Liver (tissue), 8 donors: ENCODE measurements at regions not wholly inside any gene's neighbourhood (a gene's known extent, or its start where the extent isn't known, plus 50 kb on each side); places are given as distances from the start of the nearest gene placed in this dataset.

Source experiments
- DNase-seq: peaks from one replicate; pipeline ENCODE4 v3.0.0-alpha.2; 2017; ENCODE audit warnings: low spot score
- H3K27ac ChIP-seq, 2 donors: one replicate each; pipeline ENCODE4 v1.7.0; 2013; ENCODE audit warnings: inconsistent platforms in 2 of 2, low read length in 2 of 2, control low read depth in 1 of 2, low read depth in 1 of 2, mild to moderate bottlenecking in 1 of 2
- H3K27me3 ChIP-seq, 4 donors: one replicate each; pipeline versions ENCODE4 v1.6.1 to v1.7.0; 2013; ENCODE audit warnings: low read length in 3 of 4, inconsistent platforms in 1 of 4, mild to moderate bottlenecking in 1 of 4, moderate library complexity in 1 of 4; ENCODE audit not compliant: control insufficient read depth in 4 of 4, insufficient read depth in 4 of 4
- H3K36me3 ChIP-seq, 4 donors: one replicate each; pipeline versions ENCODE4 v1.6.1 to v1.7.0; 2013; ENCODE audit warnings: low read length in 3 of 4, mild to moderate bottlenecking in 3 of 4, low read depth in 1 of 4, moderate library complexity in 1 of 4; ENCODE audit not compliant: control insufficient read depth in 4 of 4, insufficient read depth in 3 of 4
- H3K4me1 ChIP-seq, 4 donors: one replicate each; pipeline versions ENCODE4 v1.6.1 to v1.7.0; 2013; ENCODE audit warnings: low read length in 3 of 4, mild to moderate bottlenecking in 3 of 4, moderate library complexity in 1 of 4; ENCODE audit not compliant: control insufficient read depth in 4 of 4, insufficient read depth in 4 of 4
- H3K4me3 ChIP-seq, 3 donors: one replicate each; pipeline versions ENCODE4 v1.6.1 to v1.7.0; 2013; ENCODE audit warnings: low read length in 3 of 3, control low read depth in 1 of 3, low read depth in 1 of 3, mild to moderate bottlenecking in 1 of 3
- H3K9ac ChIP-seq, 2 donors: one replicate each; pipeline ENCODE4 v1.7.0; 2013; ENCODE audit warnings: low read length in 2 of 2, mild to moderate bottlenecking in 2 of 2, moderate library complexity in 2 of 2, control low read depth in 1 of 2, low read depth in 1 of 2
- H3K9me3 ChIP-seq, 4 donors: one replicate each; pipeline versions ENCODE4 v1.6.1 to v1.7.0; 2013; ENCODE audit warnings: low read length in 3 of 4; ENCODE audit not compliant: control insufficient read depth in 4 of 4
- ATF3 ChIP-seq: IDR thresholded peaks from 2 replicates; pipeline ENCODE4 v1.6.1; 2016; ENCODE audit warnings: antibody characterized with exemption
- EGR1 ChIP-seq, 2 donors: IDR thresholded peaks; 2 replicates each; pipeline ENCODE4 v1.6.1; 2016 to 2018; ENCODE audit warnings: antibody characterized with exemption in 2 of 2, low read depth in 2 of 2
- FOXA1 ChIP-seq: IDR thresholded peaks from 2 replicates; pipeline ENCODE4 v1.6.1; 2016; ENCODE audit warnings: antibody characterized with exemption
- FOXA2 ChIP-seq: IDR thresholded peaks from 2 replicates; pipeline ENCODE4 v1.6.1; 2016; ENCODE audit warnings: antibody characterized with exemption
- GABPA ChIP-seq, 2 donors: IDR thresholded peaks in 1 of 2; conservative IDR thresholded peaks in 1 of 2; 2 replicates each; pipeline ENCODE4 v1.6.1; 2016; ENCODE audit warnings: antibody characterized with exemption in 2 of 2, mild to moderate bottlenecking in 1 of 2, moderate library complexity in 1 of 2
- HNF4A ChIP-seq, 2 donors: conservative IDR thresholded peaks; 2 replicates each; pipeline ENCODE4 v1.6.1; 2016; ENCODE audit warnings: antibody characterized with exemption in 2 of 2, mild to moderate bottlenecking in 2 of 2
- HNF4G ChIP-seq: IDR thresholded peaks from 2 replicates; pipeline ENCODE4 v1.6.1; 2016; ENCODE audit warnings: antibody characterized with exemption
- JUND ChIP-seq, 2 donors: IDR thresholded peaks; 2 replicates each; pipeline ENCODE4 v1.6.1; 2016; ENCODE audit warnings: antibody characterized with exemption in 2 of 2
- NR2F2 ChIP-seq: IDR thresholded peaks from 2 replicates; pipeline ENCODE4 v1.6.1; 2016; ENCODE audit warnings: antibody characterized with exemption
- RAD21 ChIP-seq, 2 donors: IDR thresholded peaks; 2 replicates each; pipeline ENCODE4 v1.6.1; 2016; ENCODE audit warnings: antibody characterized with exemption in 2 of 2, mild to moderate bottlenecking in 2 of 2
- REST ChIP-seq: IDR thresholded peaks from 2 replicates; pipeline ENCODE4 v1.6.1; 2016; ENCODE audit warnings: antibody characterized with exemption, mild to moderate bottlenecking
- RXRA ChIP-seq, 2 donors: IDR thresholded peaks; 2 replicates each; pipeline ENCODE4 v1.6.1; 2017 to 2018; ENCODE audit warnings: antibody characterized with exemption in 2 of 2, mild to moderate bottlenecking in 1 of 2
- SP1 ChIP-seq: IDR thresholded peaks from 2 replicates; pipeline ENCODE4 v1.6.1; 2018; ENCODE audit warnings: antibody characterized with exemption, mild to moderate bottlenecking
- TAF1 ChIP-seq: conservative IDR thresholded peaks from 2 replicates; pipeline ENCODE4 v1.6.1; 2016; ENCODE audit warnings: antibody characterized with exemption, mild to moderate bottlenecking
- YY1 ChIP-seq: IDR thresholded peaks from 2 replicates; pipeline ENCODE4 v1.6.1; 2016; ENCODE audit warnings: antibody characterized with exemption, mild to moderate bottlenecking
- ZBTB33 ChIP-seq: IDR thresholded peaks from 2 replicates; pipeline ENCODE4 v1.6.1; 2016; ENCODE audit warnings: antibody characterized with exemption
- WGBS: extraction: QIAGEN DNeasy Blood & Tissue Kit; methylation state at CpG from one replicate; pipeline ENCODE4 v1.1.7; 2013; 5-methylcytosine and 5-hydroxymethylcytosine counted together
- TF ChIP-seq, protein P1 (sequence below): fragments of 150-350 bp; IDR thresholded peaks from 2 replicates; pipeline ENCODE4 v1.5.1; 2017; ENCODE audit warnings: improper control_type of control experiment, low read depth, low read length; ENCODE audit not compliant: missing input control
- TF ChIP-seq, protein P2 (sequence below): IDR thresholded peaks from 2 replicates; pipeline ENCODE4 v1.6.1; 2016; ENCODE audit warnings: antibody characterized with exemption
- donor health status: healthy.
- donor health status: healthy.
- donor health status: healthy.
- donor health status: healthy.
- donor health status: healthy.

DNA sequence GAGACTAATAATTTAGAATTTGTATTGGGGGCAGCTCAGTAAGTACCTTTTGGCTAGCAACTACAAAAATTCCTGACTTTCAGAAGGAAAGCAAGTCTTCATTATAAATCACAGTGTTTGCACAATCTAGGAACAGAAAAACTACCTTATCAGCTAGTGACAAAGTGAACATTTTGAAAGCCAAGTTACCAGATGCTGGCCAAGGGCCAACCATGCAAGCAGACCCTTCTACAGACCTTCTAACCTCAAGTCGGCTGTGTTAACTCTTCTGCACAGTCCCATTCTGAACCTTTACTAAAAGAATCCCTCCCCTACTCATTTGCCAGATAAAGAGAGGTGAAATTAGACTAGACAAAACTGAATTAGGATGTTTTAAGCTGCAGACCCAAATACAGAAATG is 341.9 kb downstream of the COL12A1 start:
- TF ChIP-seq SP1: no peak
- no peak for TF ChIP-seq TAF1
- no peak for TF ChIP-seq HNF4G
- TF ChIP-seq REST: no peak
- TF ChIP-seq RXRA (IDR thresholded peaks at IDR 0.05): no peak
- TF ChIP-seq JUND (IDR thresholded peaks at IDR 0.05): no peak
- TF ChIP-seq NR2F2: no peak
- no peak for TF ChIP-seq FOXA2
- no peak for TF ChIP-seq HNF4A (conservative IDR thresholded peaks at IDR 0.05)
- TF ChIP-seq, protein P1, sequence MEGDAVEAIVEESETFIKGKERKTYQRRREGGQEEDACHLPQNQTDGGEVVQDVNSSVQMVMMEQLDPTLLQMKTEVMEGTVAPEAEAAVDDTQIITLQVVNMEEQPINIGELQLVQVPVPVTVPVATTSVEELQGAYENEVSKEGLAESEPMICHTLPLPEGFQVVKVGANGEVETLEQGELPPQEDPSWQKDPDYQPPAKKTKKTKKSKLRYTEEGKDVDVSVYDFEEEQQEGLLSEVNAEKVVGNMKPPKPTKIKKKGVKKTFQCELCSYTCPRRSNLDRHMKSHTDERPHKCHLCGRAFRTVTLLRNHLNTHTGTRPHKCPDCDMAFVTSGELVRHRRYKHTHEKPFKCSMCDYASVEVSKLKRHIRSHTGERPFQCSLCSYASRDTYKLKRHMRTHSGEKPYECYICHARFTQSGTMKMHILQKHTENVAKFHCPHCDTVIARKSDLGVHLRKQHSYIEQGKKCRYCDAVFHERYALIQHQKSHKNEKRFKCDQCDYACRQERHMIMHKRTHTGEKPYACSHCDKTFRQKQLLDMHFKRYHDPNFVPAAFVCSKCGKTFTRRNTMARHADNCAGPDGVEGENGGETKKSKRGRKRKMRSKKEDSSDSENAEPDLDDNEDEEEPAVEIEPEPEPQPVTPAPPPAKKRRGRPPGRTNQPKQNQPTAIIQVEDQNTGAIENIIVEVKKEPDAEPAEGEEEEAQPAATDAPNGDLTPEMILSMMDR: no peak
- TF ChIP-seq RAD21 (IDR thresholded peaks at IDR 0.05): no peak
- no peak for TF ChIP-seq FOXA1
- no peak for TF ChIP-seq EGR1 (IDR thresholded peaks at IDR 0.05; ENCODE audit: low read depth in 2 of 2)
- TF ChIP-seq, protein P2, sequence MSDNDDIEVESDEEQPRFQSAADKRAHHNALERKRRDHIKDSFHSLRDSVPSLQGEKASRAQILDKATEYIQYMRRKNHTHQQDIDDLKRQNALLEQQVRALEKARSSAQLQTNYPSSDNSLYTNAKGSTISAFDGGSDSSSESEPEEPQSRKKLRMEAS: no peak
- TF ChIP-seq YY1: no peak
- TF ChIP-seq ATF3: no peak
- TF ChIP-seq ZBTB33: no peak
- TF ChIP-seq GABPA (IDR thresholded peaks at IDR 0.05 in 1 of 2, conservative IDR thresholded peaks at IDR 0.05 in 1 of 2): no peak
- H3K27me3 ChIP-seq: no peaks in the 10 kb centered on the region
- H3K36me3 ChIP-seq: no peaks in the 10 kb centered on the region
- H3K9ac ChIP-seq: no peak overlapping the region
- H3K27ac ChIP-seq: no peak overlapping the region
- 63% methylated on average over 1 of the region's 1 CpG for WGBS
- no peaks in the 10 kb centered on the region for H3K9me3 ChIP-seq
- no peak overlapping the region for H3K4me3 ChIP-seq
- H3K4me1 ChIP-seq: no peaks in the 10 kb centered on the region
- no peak for DNase-seq

DNA sequence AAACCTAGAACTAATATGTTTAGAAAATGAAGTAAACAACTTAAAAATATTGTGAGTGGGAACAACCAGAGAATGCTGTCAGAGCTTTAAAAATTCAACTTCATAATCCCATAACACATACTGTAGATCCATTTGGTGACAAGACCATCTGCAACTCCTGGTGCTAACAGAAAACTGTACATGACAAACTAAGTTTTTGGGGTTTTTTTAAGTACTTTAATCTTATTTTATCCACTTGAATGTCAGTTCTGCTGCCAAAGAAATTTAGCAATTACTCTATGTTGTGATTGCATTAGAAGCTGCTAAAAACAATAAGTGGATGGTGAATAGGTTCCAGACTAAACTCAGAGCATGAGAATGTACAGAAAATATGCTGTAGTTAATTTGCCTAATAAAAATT is 345.4 kb downstream of the COL12A1 start:
- TF ChIP-seq, protein P1: no peak
- TF ChIP-seq EGR1 (IDR thresholded peaks at IDR 0.05; ENCODE audit: low read depth in 2 of 2) (no peak), HNF4A (conservative IDR thresholded peaks at IDR 0.05) (no peak), JUND (IDR thresholded peaks at IDR 0.05) (no peak)

More for the DNA sequence above, 345.4 kb downstream of the COL12A1 start:
- Histone ChIP-seq H3K9ac (no peak overlapping the region), H3K36me3 (no peaks in the 10 kb centered on the region), H3K4me1 (no peaks in the 10 kb centered on the region), H3K27ac (no peak overlapping the region), H3K4me3 (no peak overlapping the region), H3K9me3 (no peaks in the 10 kb centered on the region), H3K27me3 (no peaks in the 10 kb centered on the region)
- no peak for DNase-seq
